DMS53 (cell line): ENCODE measurements at regions not wholly inside any gene's neighbourhood (a gene's known extent, or its start where the extent isn't known, plus 50 kb on each side); places are given as distances from the start of the nearest gene placed in this dataset.

Experiments used
- DNase-seq: peaks from one replicate; lab custom pipeline; 2025; lab: John Stamatoyannopoulos, UW

DNA sequence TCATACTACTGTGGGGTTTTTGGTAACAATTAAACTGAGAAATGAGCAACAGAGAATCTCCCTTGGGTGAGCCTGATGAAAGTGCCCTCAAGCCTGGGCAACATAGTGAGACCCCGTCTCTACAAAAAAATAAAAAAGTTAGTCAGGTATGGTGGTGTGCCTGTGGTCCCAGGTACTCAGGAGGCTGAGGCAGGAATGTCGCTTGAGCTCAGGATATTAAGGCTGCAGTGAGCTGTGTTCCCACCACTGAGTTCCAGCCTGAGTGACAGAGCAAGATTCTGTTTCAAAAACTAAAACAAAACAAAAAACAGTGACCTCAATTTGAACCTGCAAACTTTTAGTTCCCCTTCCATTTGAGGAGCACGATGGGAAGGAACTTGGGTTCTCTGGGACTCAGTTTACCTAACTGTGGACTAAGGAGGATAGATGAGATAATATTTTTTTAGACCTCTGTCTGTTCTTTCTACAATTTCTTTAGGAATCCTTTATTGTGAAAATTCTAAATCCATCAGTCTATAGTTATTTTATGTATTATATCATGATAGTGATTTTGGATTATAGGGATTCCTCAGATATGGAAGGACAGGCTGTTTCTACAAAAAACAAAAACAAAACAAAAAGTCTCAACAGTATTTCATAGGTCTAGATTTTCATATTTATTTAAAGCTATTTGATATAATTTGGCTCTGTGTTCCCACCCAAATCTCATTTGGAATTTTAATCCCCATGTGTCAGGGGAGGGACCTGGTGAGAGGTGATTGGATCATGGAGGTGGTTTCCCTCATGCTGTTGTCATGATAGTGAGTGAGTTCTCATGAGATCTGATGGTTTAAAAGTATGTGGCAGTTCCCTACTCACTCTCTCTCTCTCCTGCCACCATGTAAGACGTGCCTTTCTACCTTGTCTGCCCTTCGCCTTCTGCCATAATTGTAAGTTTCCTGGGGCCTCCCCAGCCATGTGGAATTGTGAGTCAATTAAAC, 178.6 kb downstream of the MYCN start:
- no peak for DNase-seq

GRCh38 chr2:16117791-16118610, 177.7 kb downstream of the MYCN start:
- DNase-seq = no peak

DNA sequence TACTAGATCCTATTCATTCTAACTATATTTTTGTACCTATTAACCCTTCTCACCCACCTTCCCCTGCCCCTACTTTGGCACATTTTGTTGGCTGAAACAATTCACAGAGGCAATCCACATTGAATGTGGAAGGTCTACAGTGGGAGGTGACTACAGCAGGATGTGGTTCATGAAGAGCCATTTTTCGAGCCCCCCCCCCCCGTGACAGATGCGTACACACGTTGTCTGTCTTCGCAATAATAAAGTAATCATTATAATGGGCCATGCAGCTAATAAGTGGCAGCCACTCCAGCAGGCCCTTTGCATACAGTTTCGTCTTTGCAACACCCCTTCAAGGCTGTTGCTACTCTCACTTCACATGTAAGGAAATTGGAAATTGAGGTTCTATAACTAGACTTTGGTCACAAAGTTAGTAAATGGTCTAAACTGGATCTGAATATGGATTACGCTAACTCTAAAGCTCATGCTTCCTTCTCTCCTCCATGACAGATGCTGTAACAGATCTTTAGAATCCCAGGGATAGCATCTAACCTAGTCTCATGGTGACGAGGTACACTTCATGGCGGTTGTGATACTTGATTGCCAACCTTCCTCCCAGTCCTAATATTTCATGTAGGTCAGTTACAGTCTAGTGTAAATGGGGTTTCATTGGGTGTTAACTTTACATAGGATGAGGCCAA, 176.8 kb downstream of the MYCN start:
- no peak for DNase-seq

DNA sequence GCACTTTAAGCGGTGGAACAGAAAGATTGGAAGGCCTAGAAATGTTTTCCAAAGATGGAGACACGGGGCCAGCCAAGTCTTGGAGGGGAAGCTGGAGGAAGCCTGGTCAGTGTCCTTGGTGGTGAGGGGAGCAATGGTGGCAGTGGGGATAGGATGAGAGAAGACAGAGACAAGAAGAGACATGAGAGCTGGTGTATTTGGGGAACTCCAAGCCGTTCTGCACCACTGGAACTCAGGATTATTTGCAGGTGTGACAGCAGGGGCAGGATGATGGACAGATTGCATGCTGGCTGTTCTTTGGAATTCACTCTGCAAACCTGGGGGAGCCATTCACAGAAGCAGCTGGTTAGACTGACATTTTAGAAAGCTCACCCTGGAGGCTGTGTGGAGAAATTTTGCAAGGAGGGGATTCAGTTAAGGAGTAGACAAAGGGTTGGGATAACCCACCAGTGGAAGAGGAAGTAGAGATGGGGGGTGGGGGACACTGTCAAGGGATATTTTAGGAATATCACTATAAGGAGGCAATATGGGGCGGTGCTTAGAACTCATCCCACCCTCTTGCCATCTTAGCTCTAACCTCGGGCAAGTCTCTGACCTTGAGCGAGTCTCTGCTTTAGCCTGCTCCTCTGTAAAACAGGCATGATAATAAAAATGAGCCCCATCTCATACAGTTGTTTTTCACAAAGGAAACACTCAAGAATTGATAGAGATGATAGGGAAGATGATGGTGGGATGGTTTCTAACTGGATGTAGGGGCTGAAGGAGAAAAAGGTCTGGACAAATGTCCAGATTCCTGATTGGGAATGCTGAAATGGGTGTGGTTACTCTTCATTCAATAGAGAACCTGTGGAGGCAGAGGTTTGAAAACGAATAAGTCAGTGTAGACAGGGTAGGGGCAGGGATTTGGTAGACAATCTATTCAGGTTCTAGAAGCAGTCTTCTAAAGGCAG, 175.8 kb downstream of the MYCN start:
- no peak for DNase-seq

GRCh38 chr2:16115291-16115690, 174.9 kb downstream of the MYCN start:
- DNase-seq = no peak

- DNase-seq = no peak
Measured at GRCh38 chr2:16114836-16115235, 174.5 kb downstream of the MYCN start.

DNA sequence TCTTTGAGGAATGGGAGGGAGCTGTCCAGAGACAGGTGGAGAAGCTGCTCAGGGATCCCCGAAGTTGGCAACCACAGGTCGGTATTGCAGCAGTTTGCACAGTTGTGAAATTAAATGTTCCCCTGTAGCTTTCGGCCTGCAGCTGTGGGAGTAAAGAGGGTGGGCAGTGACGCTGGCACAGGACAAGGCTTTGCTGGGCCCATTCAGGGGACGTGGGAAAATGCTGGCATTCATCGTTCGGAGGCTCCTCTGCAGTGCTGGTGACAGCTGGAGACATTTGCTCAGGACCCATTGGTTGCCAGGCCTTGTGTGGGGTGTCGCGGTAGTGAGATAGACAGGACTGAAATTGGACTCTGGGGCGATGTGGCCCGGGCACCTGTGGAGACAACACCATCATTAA, 173.7 kb downstream of the MYCN start:
- DNase-seq = no peak

DNA sequence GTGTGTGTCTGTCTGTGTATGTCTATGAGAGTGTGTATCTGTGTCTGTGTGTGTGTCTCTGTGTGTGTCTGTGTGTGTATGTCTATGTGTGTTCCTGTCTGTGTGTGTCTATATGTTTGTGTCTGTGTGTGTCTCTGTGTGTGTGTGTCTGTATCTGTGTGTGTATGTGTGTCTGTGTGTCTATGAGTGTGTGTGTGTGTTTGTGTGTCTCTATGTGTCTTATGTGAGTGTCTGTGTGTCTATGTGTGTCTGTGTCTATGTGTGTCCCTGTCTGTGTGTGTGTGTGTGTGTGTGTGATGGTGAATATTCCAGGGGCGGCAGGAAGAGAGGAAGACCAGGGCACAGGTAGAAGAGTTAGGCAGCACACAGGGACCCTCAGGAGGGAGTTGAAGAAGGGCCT, 173.2 kb downstream of the MYCN start:
- no peak for DNase-seq

DNA sequence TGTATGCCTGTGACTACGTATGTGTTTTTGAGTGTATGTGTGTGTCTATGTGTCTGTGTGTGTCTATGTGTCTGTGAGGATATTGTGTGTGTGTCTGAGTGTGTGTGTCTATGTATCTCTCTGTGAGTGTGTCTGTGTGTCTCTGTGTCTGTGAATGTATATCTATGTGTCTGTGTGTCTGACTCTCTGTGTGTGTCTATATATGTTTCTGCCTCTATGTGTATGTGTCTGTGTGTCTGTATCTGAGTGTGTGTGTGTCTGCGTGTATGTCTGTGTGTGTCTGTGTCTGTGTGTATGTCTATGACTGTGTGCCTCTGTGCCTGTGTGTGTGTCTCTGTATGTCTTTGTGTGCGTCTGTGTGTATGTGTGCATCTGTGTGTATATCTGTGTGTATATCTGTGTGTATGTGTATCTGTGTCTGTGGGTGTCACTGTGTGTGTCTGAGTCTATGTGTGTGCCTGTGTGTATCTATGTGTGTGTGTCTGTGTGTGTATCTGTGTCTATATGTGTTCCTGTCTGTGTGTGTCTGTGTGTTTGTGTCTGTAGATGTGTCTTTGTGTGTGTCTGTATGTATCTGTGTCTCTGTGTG, 172.7 kb downstream of the MYCN start:
- no peak for DNase-seq

GRCh38 chr2:16112251-16112971, 172.1 kb downstream of the MYCN start:
- no peak for DNase-seq

DNA sequence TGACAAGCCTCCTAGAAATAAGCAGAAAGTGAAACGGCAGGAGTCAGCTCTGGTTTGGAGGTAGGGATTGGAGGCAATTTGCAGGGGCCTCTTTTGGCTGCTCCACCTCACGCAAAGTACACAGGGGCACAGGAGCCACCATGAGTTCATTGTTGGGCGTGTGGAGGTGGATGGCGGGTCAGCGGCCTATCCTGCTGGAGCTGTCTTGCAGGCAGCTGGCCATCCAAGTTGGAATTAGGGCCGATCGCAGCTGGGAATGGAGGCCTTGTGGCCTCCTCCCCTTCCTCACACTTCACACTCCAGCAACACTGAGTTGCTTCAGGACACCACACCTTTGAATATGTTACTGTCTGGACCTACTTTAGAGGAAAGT, 171.5 kb downstream of the MYCN start:
- no peak for DNase-seq

DNA sequence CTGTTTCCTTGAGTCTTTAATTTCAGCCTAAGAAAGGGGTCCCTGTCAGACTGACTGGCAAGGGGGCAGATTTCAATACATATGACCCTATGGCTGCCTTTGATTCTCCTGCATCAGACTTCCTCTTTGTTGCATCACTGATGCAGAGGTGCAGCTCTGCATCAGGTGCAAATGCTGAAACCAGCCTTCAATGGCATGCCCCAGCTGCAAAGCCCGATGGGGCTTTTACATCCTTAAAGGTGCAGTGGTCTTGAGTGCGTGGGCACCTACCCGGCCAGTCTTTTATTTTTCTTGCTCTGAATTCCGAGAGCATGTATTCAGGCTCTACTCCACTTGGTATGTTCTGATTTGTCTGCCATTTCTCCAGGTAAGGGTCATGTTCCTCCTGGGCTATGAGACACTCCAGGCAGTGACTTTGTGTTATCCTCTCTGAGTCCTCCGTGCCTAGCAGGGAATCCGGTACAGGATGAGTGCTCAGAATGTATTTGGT, 169.5 kb downstream of the MYCN start:
- no peak for DNase-seq

DNA sequence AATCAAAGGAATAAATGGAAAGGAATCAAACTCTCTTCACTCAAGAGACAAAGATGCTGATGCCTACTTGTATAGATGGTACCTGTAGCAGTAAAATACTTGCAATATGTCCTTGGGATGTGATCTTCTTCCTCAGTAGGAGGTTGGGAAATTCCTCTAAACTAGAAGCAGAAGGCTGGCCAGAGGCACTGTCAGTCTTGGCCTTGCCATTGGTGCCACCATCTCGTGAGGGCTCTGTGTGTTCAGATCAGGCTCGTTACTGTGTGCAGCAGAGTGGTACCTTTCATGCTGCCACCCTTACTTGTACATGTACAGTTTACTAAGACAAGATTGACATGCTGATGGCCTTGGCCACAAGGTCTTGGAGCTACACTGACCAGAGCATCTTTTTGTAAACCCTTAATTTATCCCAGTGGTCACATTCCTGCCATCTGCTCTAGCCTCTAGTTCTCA, 169.0 kb downstream of the MYCN start:
- DNase-seq = no peak

GRCh38 chr2:16107246-16107645, 166.9 kb downstream of the MYCN start:
- no peak for DNase-seq

GRCh38 chr2:16106619-16107018, 166.3 kb downstream of the MYCN start:
- no peak for DNase-seq

- no peak for DNase-seq
Measured at GRCh38 chr2:16105669-16106281, 165.4 kb downstream of the MYCN start.

- DNase-seq = no peak
Measured at GRCh38 chr2:16104949-16105668, 164.8 kb downstream of the MYCN start.

GRCh38 chr2:16104315-16104948, 164.1 kb downstream of the MYCN start:
- DNase-seq = no peak
